ENCODE measurements at regions not wholly inside any gene's neighbourhood (a gene's known extent, or its start where the extent isn't known, plus 50 kb on each side); places are given as distances from the start of the nearest gene placed in this dataset.
A peak's percentile ranks its signal among the peaks of the same experiment; 100 is the strongest.
"Not testable (repeated sequence)": the region's sequence is repeated elsewhere in the genome, so short reads cannot be mapped to it uniquely, and the experiment has no call there.

- DNase-seq (ENCODE audit: low read depth in 2 of 2): no peak
These were observed 60.2 kb downstream of the THNSL1 start for GRCh38 chr10:25076506-25077177.

GRCh38 chr10:25078658-25079431, 62.4 kb downstream of the THNSL1 start:
- no peak for DNase-seq (ENCODE audit: low read depth in 2 of 2)

DNA sequence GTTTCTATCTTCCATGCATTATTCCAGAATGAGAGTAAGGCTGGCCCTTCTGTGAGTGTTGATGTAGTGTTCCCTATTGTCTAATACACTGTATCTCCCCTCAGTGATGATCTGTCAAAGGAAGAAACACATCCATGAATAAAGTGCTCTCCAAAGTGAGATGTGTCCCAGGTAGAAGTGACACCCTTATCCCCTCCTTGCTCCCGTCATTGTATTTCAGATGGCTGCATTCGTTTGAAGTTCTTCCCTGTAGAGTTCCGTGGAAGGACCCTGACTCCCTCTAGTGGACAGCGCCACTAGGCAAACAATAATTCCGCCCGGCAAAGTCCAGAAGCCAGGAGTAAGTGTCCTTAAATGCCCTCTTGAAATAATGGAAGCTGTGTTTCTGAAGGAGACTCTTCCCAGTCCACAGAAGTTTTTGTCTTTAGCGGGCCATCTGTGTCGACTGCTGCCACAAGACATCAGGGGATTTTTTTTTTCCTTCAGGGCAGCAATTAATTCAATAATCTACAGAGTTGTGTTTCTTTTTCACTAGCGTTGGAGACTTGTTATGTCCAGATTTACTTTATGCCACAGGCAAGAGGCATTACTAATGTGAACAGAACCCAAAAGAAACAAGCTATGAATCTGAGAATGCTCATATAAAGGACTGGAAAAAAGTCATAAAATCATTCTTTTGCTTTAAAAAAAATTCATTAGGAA, 64.6 kb downstream of the THNSL1 start:
- peak; percentile 27 to 40 for DNase-seq (ENCODE audit: low read depth in 2 of 2)

GRCh38 chr10:25082276-25083204, 66.1 kb downstream of the THNSL1 start:
- no peak for DNase-seq (ENCODE audit: low read depth in 2 of 2)

GRCh38 chr10:25083546-25084111, 67.2 kb downstream of the THNSL1 start:
- no peak for DNase-seq (ENCODE audit: low read depth in 2 of 2)

- no peak for DNase-seq (ENCODE audit: low read depth in 2 of 2)
These were observed 68.0 kb downstream of the THNSL1 start for GRCh38 chr10:25084447-25084846.

GRCh38 chr10:25094590-25094989, 78.2 kb downstream of the THNSL1 start:
- DNase-seq (ENCODE audit: low read depth in 2 of 2): no peak

- no peak for DNase-seq (ENCODE audit: low read depth in 2 of 2)
These were observed 77.0 kb upstream of the GPR158 start for GRCh38 chr10:25097669-25098411.

- no peak for DNase-seq (ENCODE audit: low read depth in 2 of 2)
These were observed 74.7 kb upstream of the GPR158 start for GRCh38 chr10:25100141-25100540.

DNA sequence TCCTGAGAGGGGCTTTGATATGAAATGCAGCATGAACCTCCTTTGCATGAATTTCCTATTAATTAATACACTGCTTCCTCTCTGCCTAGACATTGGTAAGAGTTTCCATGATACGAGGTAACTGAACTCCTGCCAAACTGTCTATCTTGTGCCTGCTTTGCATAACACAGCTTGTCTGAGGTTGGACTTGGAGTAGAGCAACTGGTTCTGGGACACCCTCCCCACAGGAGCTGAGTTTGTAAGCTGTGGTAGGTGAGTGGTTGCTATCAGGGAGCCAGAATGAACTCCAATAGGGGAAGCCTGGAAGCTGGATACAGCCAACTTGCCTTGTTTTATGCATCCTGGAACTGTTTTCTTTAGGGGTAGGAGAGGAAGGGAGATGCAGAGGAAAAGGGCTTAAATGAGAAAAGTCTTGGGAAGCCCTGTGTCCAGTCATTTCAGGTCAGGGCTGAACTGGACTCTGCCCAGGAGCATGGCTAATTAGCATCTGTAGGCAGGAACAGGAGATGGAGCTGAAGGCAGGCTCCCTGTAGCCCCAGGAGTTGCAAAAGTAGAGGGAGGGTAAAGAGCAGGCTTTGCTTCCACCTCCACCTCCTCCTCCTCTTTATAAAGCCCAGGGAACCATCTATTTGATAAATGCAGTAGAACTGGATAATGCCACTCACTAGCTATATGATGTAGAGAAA, 73.2 kb upstream of the GPR158 start:
- no peak for DNase-seq (ENCODE audit: low read depth in 2 of 2)

- DNase-seq (ENCODE audit: low read depth in 2 of 2): no peak
These were observed 72.5 kb upstream of the GPR158 start for GRCh38 chr10:25102147-25102822.

DNA sequence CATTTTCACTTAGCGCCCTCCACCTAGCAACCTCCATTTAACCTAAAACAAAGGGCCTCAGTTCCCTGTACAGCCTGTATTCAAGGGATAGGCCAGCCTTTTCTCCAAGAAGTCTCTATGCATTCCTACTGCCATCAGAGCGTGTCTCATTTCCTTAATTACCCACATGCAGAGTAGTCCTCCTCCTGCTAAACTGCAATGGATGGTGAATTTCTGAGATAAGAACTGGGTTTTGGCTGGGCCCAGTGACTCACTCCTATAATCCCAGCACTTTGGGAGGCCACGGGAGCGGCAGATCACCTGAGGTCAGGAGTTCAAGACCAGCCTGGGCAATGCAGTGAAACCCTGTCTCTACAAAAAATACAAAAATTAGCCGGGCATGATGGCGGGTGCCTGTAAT, 71.1 kb upstream of the GPR158 start:
- no peak for DNase-seq (ENCODE audit: low read depth in 2 of 2)

- no peak for DNase-seq (ENCODE audit: low read depth in 2 of 2)
These were observed 70.4 kb upstream of the GPR158 start for GRCh38 chr10:25104441-25104840.

DNA sequence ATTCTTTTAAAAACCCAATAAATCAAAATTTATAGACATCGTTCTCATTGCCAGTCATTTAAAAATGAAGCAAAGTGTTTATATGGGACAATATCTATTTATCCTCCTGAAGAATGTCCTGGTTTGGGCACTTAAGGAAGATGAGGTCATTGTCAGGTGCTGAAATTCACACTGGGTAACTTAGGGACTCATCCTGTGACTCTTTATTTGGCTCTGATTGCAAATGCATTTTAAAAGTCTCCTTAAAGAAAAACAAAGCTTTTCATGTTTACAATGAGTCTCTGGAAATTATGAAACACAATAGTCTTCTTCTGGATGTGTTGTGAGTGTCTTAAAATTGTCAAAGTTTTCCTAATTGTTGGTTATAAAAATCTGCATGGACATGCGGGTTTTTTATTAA, 69.5 kb upstream of the GPR158 start:
- DNase-seq (ENCODE audit: low read depth in 2 of 2): no peak

DNA sequence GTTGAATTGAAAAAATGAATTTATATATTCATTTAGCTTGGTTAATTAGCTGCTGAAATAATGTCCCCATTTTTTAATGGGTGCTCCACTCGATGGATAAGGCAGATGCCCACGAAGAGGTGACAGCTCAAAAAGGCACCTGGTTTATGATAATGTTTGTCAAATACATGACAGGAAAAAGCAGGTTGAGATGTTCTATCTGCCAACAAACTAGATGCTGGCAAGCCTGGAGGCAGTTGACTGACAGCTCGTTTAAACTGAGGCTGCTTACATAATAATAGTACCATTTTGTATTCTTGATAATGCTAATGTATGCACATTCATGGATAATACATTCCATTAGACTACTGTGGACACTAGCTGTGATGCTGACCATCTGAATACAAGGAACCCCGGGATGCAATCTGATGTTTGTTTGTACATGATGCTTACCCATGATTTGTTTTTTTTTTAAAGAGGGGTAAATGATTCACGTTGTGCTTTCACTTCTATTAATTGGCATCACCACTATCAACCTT, 69.0 kb upstream of the GPR158 start:
- DNase-seq (ENCODE audit: low read depth in 2 of 2): no peak

GRCh38 chr10:25107756-25108155, 67.0 kb upstream of the GPR158 start:
- DNase-seq (ENCODE audit: low read depth in 2 of 2): no peak

GRCh38 chr10:25109896-25110295, 64.9 kb upstream of the GPR158 start:
- DNase-seq (ENCODE audit: low read depth in 2 of 2): not testable (repeated sequence)

DNA sequence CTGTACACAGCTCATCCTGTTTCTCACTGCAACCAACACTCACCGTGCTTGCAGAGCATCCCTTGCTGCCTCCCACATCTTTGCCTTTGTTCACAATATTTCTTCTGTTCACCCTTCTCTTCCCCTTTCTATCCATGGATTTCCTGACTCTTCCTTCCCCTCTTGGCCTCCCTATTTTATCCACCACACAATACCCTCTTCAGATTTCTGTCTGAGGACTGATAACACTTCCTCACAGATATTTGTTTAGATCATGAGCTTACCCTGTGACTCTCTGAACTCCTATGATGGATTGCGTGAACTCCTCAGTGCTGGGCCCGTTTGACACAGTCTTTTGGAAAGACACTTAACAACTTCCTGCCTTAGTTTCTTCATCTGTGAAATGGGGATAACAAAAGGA, 62.8 kb upstream of the GPR158 start:
- DNase-seq (ENCODE audit: low read depth in 2 of 2): no peak
